Thyroid gland (tissue), 4 donors: ENCODE measurements at regions not wholly inside any gene's neighbourhood (a gene's known extent, or its start where the extent isn't known, plus 50 kb on each side); places are given as distances from the start of the nearest gene placed in this dataset.

Experiments used
- CTCF ChIP-seq, 6 experiments: fragments of 200-600 bp in 3 of 6; fragments of 450-650 bp in 3 of 6; sonication (generic) in 3 of 6; IDR thresholded peaks; one replicate each; pipeline ENCODE4 v1.5.1; 2016 to 2019; ENCODE audit warnings: antibody characterized with exemption in 6 of 6, mild to moderate bottlenecking in 2 of 6, inconsistent platforms in 1 of 6, moderate library complexity in 1 of 6
- POLR2A ChIP-seq, 2 donors: fragments of 450-650 bp; IDR thresholded peaks; one replicate each; pipeline ENCODE4 v1.6.1; 2017; ENCODE audit warnings: antibody characterized with exemption in 2 of 2, mild to moderate bottlenecking in 2 of 2, moderate library complexity in 1 of 2

GRCh38 chr6:25012657-25013056 is 76.9 kb upstream of the RIPOR2 start:
- TF ChIP-seq POLR2A (IDR thresholded peaks at IDR 0.05) (no peak), CTCF (IDR thresholded peaks at IDR 0.05) (no peak)
